NB4 (cell line): ENCODE measurements at regions not wholly inside any gene's neighbourhood (a gene's known extent, or its start where the extent isn't known, plus 50 kb on each side); places are given as distances from the start of the nearest gene placed in this dataset.

ENCODE experiments used
- CTCF ChIP-seq: IDR thresholded peaks from one replicate; pipeline ENCODE4 v1.5.1; 2012; ENCODE audit warnings: low read depth, low read length
- TF ChIP-seq, protein P1 (sequence below): IDR thresholded peaks from 2 replicates; pipeline ENCODE4 v1.6.1; 2011; ENCODE audit warnings: low read depth, low read length

DNA sequence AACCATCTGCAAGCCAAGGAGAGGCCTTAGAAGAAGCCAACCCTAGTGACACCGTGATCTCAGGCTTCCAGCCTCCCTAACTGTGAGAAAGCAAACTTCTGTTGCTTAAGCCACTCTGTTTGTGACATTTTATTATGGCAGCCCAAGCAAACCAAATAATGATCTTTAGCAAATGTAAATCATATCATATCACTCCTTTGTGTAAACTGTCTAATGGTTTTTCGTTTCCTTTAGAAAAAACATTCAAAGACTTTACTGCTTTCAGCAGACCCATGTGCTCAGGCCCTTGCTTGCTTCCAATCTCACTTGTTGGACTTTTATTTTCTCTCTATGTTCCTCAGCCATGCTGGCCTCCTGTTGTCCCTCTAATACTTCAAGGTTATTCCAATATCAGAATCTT, 192.2 kb upstream of the HS3ST1 start:
- TF ChIP-seq, protein P1, sequence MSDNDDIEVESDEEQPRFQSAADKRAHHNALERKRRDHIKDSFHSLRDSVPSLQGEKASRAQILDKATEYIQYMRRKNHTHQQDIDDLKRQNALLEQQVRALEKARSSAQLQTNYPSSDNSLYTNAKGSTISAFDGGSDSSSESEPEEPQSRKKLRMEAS, result no peak
- TF ChIP-seq CTCF, result no peak
